ENCODE measurements at regions not wholly inside any gene's neighbourhood (a gene's known extent, or its start where the extent isn't known, plus 50 kb on each side); places are given as distances from the start of the nearest gene placed in this dataset.

DNA sequence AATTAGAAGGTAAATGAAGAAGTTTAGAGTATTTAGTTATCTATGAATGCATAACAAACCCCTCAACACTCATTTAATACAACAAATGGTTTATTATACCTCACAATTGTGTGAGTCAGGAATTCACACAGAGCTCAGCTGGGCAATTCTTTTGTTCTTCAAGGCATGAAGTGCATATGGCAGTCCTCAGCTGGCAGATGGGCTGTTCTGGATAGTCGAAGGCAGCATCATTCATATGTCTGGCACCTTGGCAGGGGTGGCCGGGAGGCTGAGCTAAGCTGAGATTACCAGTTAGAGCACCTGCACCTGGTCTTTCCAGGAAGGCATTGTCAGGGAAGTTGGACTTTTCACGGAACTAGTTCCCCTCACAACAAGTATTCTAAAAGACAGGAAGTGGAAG is 286.2 kb upstream of the DUSP10 start:
- Histone ChIP-seq H3K27ac (ENCODE audit: low read depth, low read length) (no peak overlapping the region), H3K9me3 (ENCODE audit: insufficient read depth, low read depth, low read length) (no peaks in the 10 kb centered on the region), H2AK5ac (ENCODE audit: low read length) (no peak overlapping the region), H3K79me2 (ENCODE audit: control insufficient read depth, insufficient read depth, low read length, poor library complexity) (no peaks in the 10 kb centered on the region), H2BK120ac (ENCODE audit: insufficient read depth, low read length, poor library complexity) (no peak overlapping the region), H4K12ac (ENCODE audit: low read depth, low read length) (no peak overlapping the region), H3K4me3 (ENCODE audit: low read depth, low read length) (no peak overlapping the region), H3K36me3 (ENCODE audit: control insufficient read depth in 1 of 2, insufficient read depth in 2 of 2, low read length in 2 of 2) (no peaks in the 10 kb centered on the region), H3K18ac (ENCODE audit: low read length) (no peak overlapping the region), H2AFZ (ENCODE audit: insufficient read depth, low read length, poor library complexity) (no peak overlapping the region), H3K4me2 (ENCODE audit: low read length) (no peak overlapping the region), H4K91ac (ENCODE audit: low read depth, low read length) (no peak overlapping the region), H3K23ac (ENCODE audit: low read length) (no peak overlapping the region), H2BK12ac (ENCODE audit: low read length) (no peak overlapping the region), H3K4me1 (ENCODE audit: control insufficient read depth in 1 of 2, insufficient read depth in 2 of 2, low read length in 2 of 2) (no peaks in the 10 kb centered on the region), H3K4ac (ENCODE audit: low read depth, low read length) (no peak overlapping the region), H3K14ac (ENCODE audit: low read length) (no peak overlapping the region), H4K8ac (ENCODE audit: low read depth, low read length) (no peak overlapping the region), H2BK5ac (ENCODE audit: low read depth, low read length, poor library complexity) (no peak overlapping the region), H3K79me1 (ENCODE audit: low read length) (no peaks in the 10 kb centered on the region), H3K27me3 (ENCODE audit: insufficient read depth, low read length) (no peaks in the 10 kb centered on the region), H3K9ac (ENCODE audit: low read length) (no peak overlapping the region)
- no CpG with 5 or more reads among the region's 3 CpGs for WGBS (ENCODE audit: extremely low coverage, insufficient coverage, insufficient read length)
- no peak for DNase-seq

DNA sequence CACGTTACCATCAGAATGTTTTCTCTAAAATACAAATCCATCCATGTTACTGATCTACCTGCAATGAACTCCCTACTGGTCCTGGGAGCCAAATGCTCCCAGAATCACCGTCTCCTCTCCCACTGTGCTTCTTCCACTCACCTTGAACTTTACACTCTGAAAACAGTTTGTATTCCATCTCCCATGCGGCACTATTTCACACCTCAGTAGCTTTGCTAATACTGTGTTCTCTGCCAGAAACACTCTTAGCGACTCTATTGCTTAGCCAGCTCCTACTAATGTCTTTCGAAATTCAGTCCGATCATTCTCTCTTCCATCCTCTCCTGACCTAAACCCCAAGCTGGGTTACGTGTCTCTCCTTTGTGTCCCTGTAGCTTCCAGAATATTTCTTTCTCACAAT is 284.4 kb upstream of the DUSP10 start:
- no peaks in the 10 kb centered on the region for H3K27me3 ChIP-seq (ENCODE audit: insufficient read depth, low read length)
- no peak overlapping the region for H4K12ac ChIP-seq (ENCODE audit: low read depth, low read length)
- H2AFZ ChIP-seq (ENCODE audit: insufficient read depth, low read length, poor library complexity): no peak overlapping the region
- DNase-seq: no peak
- H3K4ac ChIP-seq (ENCODE audit: low read depth, low read length): no peak overlapping the region
- no CpG with 5 or more reads among the region's 7 CpGs for WGBS (ENCODE audit: extremely low coverage, insufficient coverage, insufficient read length)
- H3K4me2 ChIP-seq (ENCODE audit: low read length): no peak overlapping the region
- H3K79me1 ChIP-seq (ENCODE audit: low read length): no peaks in the 10 kb centered on the region
- no peaks in the 10 kb centered on the region for H3K79me2 ChIP-seq (ENCODE audit: control insufficient read depth, insufficient read depth, low read length, poor library complexity)
- no peak overlapping the region for H4K91ac ChIP-seq (ENCODE audit: low read depth, low read length)
- no peaks in the 10 kb centered on the region for H3K36me3 ChIP-seq (ENCODE audit: control insufficient read depth in 1 of 2, insufficient read depth in 2 of 2, low read length in 2 of 2)
- H3K18ac ChIP-seq (ENCODE audit: low read length): no peak overlapping the region
- no peaks in the 10 kb centered on the region for H3K9me3 ChIP-seq (ENCODE audit: insufficient read depth, low read depth, low read length)
- no peak overlapping the region for H3K27ac ChIP-seq (ENCODE audit: low read depth, low read length)
- H3K9ac ChIP-seq (ENCODE audit: low read length): no peak overlapping the region
- H2BK12ac ChIP-seq (ENCODE audit: low read length): no peak overlapping the region
- H3K23ac ChIP-seq (ENCODE audit: low read length): no peak overlapping the region
- no peak overlapping the region for H3K4me3 ChIP-seq (ENCODE audit: low read depth, low read length)
- H2BK5ac ChIP-seq (ENCODE audit: low read depth, low read length, poor library complexity): no peak overlapping the region
- no peak overlapping the region for H3K14ac ChIP-seq (ENCODE audit: low read length)
- H4K8ac ChIP-seq (ENCODE audit: low read depth, low read length): no peak overlapping the region
- H2AK5ac ChIP-seq (ENCODE audit: low read length): no peak overlapping the region
- no peak overlapping the region for H2BK120ac ChIP-seq (ENCODE audit: insufficient read depth, low read length, poor library complexity)
- H3K4me1 ChIP-seq (ENCODE audit: control insufficient read depth in 1 of 2, insufficient read depth in 2 of 2, low read length in 2 of 2): no peaks in the 10 kb centered on the region

DNA sequence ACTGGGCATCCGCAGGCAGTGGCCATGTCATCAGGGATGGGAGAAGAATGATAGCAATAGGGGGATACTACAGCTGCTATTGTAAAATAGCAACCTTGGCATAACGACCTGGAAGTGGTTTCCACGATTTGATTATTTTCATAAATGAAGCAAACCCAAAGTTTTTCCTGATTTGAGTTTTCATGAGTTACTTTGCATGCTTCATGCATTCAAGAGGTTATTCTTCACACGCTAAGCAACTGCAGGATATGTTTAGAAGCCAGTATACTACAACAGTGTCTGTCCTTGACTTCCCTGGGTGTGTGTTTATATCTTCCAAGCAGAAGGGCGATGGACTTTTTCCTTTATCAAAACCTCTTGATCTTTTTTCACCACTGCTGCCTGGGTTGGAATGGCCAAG is 281.1 kb upstream of the DUSP10 start:
- Histone ChIP-seq H2BK120ac (ENCODE audit: insufficient read depth, low read length, poor library complexity) (no peak overlapping the region), H3K36me3 (ENCODE audit: control insufficient read depth in 1 of 2, insufficient read depth in 2 of 2, low read length in 2 of 2) (no peaks in the 10 kb centered on the region), H3K79me2 (ENCODE audit: control insufficient read depth, insufficient read depth, low read length, poor library complexity) (no peaks in the 10 kb centered on the region), H2AK5ac (ENCODE audit: low read length) (no peak overlapping the region), H4K91ac (ENCODE audit: low read depth, low read length) (no peak overlapping the region), H3K14ac (ENCODE audit: low read length) (no peak overlapping the region), H3K9me3 (ENCODE audit: insufficient read depth, low read depth, low read length) (no peaks in the 10 kb centered on the region), H2BK12ac (ENCODE audit: low read length) (no peak overlapping the region), H3K18ac (ENCODE audit: low read length) (no peak overlapping the region), H4K12ac (ENCODE audit: low read depth, low read length) (no peak overlapping the region), H3K4me1 (ENCODE audit: control insufficient read depth in 1 of 2, insufficient read depth in 2 of 2, low read length in 2 of 2) (no peaks in the 10 kb centered on the region), H3K4me3 (ENCODE audit: low read depth, low read length) (no peak overlapping the region), H2BK5ac (ENCODE audit: low read depth, low read length, poor library complexity) (no peak overlapping the region), H3K79me1 (ENCODE audit: low read length) (no peaks in the 10 kb centered on the region), H3K27me3 (ENCODE audit: insufficient read depth, low read length) (no peaks in the 10 kb centered on the region), H2AFZ (ENCODE audit: insufficient read depth, low read length, poor library complexity) (no peak overlapping the region), H3K27ac (ENCODE audit: low read depth, low read length) (no peak overlapping the region), H3K4me2 (ENCODE audit: low read length) (no peak overlapping the region), H3K23ac (ENCODE audit: low read length) (no peak overlapping the region), H3K9ac (ENCODE audit: low read length) (no peak overlapping the region), H3K4ac (ENCODE audit: low read depth, low read length) (no peak overlapping the region), H4K8ac (ENCODE audit: low read depth, low read length) (no peak overlapping the region)
- no peak for DNase-seq
- WGBS (ENCODE audit: extremely low coverage, insufficient coverage, insufficient read length): no CpG with 5 or more reads among the region's 5 CpGs

DNA sequence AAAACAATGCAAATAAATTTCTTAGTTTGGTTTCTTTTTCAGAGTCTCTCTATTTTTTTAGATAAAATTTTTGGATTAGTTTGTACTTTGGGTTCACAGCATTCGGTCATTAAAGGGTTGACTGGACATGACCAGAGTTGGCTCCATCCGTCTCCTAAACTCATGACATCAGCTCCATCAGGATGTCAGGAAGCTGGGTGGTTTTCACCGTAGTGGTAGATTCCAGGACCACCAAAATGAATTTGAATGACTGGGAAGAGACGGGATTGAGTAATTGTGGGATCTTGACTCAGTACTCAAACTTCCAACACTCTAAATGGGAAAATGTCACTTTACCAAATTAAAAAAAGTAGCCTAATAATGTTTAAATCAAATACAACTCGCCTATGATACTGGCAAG is 279.2 kb upstream of the DUSP10 start:
- Histone ChIP-seq H3K4me3 (ENCODE audit: low read depth, low read length) (no peak overlapping the region), H2AFZ (ENCODE audit: insufficient read depth, low read length, poor library complexity) (no peak overlapping the region), H3K9ac (ENCODE audit: low read length) (no peak overlapping the region), H3K36me3 (ENCODE audit: control insufficient read depth in 1 of 2, insufficient read depth in 2 of 2, low read length in 2 of 2) (no peaks in the 10 kb centered on the region), H3K79me2 (ENCODE audit: control insufficient read depth, insufficient read depth, low read length, poor library complexity) (no peaks in the 10 kb centered on the region), H4K8ac (ENCODE audit: low read depth, low read length) (no peak overlapping the region), H3K4ac (ENCODE audit: low read depth, low read length) (no peak overlapping the region), H2BK120ac (ENCODE audit: insufficient read depth, low read length, poor library complexity) (no peak overlapping the region), H3K23ac (ENCODE audit: low read length) (no peak overlapping the region), H3K27me3 (ENCODE audit: insufficient read depth, low read length) (no peaks in the 10 kb centered on the region), H4K12ac (ENCODE audit: low read depth, low read length) (no peak overlapping the region), H3K9me3 (ENCODE audit: insufficient read depth, low read depth, low read length) (no peaks in the 10 kb centered on the region), H3K4me1 (ENCODE audit: control insufficient read depth in 1 of 2, insufficient read depth in 2 of 2, low read length in 2 of 2) (no peaks in the 10 kb centered on the region), H3K18ac (ENCODE audit: low read length) (no peak overlapping the region), H3K4me2 (ENCODE audit: low read length) (no peak overlapping the region), H2AK5ac (ENCODE audit: low read length) (no peak overlapping the region), H2BK5ac (ENCODE audit: low read depth, low read length, poor library complexity) (no peak overlapping the region), H4K91ac (ENCODE audit: low read depth, low read length) (no peak overlapping the region), H3K27ac (ENCODE audit: low read depth, low read length) (no peak overlapping the region), H3K79me1 (ENCODE audit: low read length) (no peaks in the 10 kb centered on the region), H2BK12ac (ENCODE audit: low read length) (no peak overlapping the region), H3K14ac (ENCODE audit: low read length) (no peak overlapping the region)
- no peak for DNase-seq
- no CpG with 5 or more reads among the region's 5 CpGs for WGBS (ENCODE audit: extremely low coverage, insufficient coverage, insufficient read length)

DNA sequence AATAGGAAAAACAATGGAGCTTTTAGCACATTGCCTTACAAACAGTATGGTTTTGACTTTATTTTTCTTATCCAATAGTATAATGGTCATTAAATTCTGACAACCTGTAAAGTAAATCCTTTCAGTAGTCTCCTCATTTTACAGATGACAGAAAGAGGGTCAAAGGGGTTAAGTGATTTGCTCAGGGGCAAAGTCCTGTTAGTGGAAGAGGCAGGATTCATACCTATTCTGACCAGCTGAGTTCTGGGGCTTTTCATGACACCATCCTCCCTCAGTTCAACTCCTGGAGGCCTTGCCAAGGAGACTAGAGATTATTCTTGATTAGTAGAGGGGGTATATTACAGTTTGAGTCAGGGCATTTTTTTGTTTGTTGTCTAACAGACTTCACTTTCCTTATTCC is 278.7 kb upstream of the DUSP10 start:
- Histone ChIP-seq H3K4ac (ENCODE audit: low read depth, low read length) (no peak overlapping the region), H3K27me3 (ENCODE audit: insufficient read depth, low read length) (no peaks in the 10 kb centered on the region), H3K27ac (ENCODE audit: low read depth, low read length) (no peak overlapping the region), H3K9ac (ENCODE audit: low read length) (no peak overlapping the region), H3K14ac (ENCODE audit: low read length) (no peak overlapping the region), H2AFZ (ENCODE audit: insufficient read depth, low read length, poor library complexity) (no peak overlapping the region), H4K91ac (ENCODE audit: low read depth, low read length) (no peak overlapping the region), H2BK120ac (ENCODE audit: insufficient read depth, low read length, poor library complexity) (no peak overlapping the region), H2BK5ac (ENCODE audit: low read depth, low read length, poor library complexity) (no peak overlapping the region), H4K8ac (ENCODE audit: low read depth, low read length) (no peak overlapping the region), H3K36me3 (ENCODE audit: control insufficient read depth in 1 of 2, insufficient read depth in 2 of 2, low read length in 2 of 2) (no peaks in the 10 kb centered on the region), H2AK5ac (ENCODE audit: low read length) (no peak overlapping the region), H3K4me2 (ENCODE audit: low read length) (no peak overlapping the region), H3K79me1 (ENCODE audit: low read length) (no peaks in the 10 kb centered on the region), H4K12ac (ENCODE audit: low read depth, low read length) (no peak overlapping the region), H3K4me3 (ENCODE audit: low read depth, low read length) (no peak overlapping the region), H3K79me2 (ENCODE audit: control insufficient read depth, insufficient read depth, low read length, poor library complexity) (no peaks in the 10 kb centered on the region), H2BK12ac (ENCODE audit: low read length) (no peak overlapping the region), H3K18ac (ENCODE audit: low read length) (no peak overlapping the region), H3K9me3 (ENCODE audit: insufficient read depth, low read depth, low read length) (no peaks in the 10 kb centered on the region), H3K23ac (ENCODE audit: low read length) (no peak overlapping the region), H3K4me1 (ENCODE audit: control insufficient read depth in 1 of 2, insufficient read depth in 2 of 2, low read length in 2 of 2) (no peaks in the 10 kb centered on the region)
- no peak for DNase-seq
